Testis (tissue), 2 donors: ENCODE measurements at regions not wholly inside any gene's neighbourhood (a gene's known extent, or its start where the extent isn't known, plus 50 kb on each side); places are given as distances from the start of the nearest gene placed in this dataset.

Source experiments
- POLR2A ChIP-seq: fragments of 450-650 bp; IDR thresholded peaks from one replicate; pipeline ENCODE4 v1.6.1; 2017; ENCODE audit warnings: antibody characterized with exemption, mild to moderate bottlenecking, moderate library complexity
- TF ChIP-seq, protein P1 (sequence below), 3 experiments: fragments of 450-650 bp in 2 of 3; fragments of 200-600 bp in 1 of 3; sonication (generic) in 1 of 3; IDR thresholded peaks; one replicate each; pipeline ENCODE4 v1.5.1; 2016 to 2019; ENCODE audit warnings: antibody characterized with exemption in 3 of 3, mild to moderate bottlenecking in 2 of 3, moderate library complexity in 1 of 3

DNA sequence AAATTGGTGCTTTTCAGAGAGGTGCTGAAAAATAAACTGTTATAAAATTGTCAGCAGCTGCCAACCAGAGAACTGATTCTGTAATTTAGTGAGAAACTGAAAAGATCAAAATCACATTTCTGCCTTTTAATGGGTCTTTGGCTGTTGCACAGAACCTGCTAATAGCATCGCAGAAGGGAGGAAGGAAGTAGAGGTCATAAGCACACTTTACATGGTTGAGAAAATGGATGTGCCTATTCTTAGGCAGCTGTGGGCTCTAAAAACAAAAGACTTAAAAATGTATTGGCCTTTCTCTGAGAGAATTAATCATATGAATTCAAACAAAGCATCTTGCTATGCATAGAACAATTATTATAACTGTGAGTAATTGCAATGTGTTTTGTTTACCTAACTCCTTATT, 1186.9 kb downstream of the DSC3 start:
- no peak for TF ChIP-seq POLR2A
- TF ChIP-seq, protein P1, sequence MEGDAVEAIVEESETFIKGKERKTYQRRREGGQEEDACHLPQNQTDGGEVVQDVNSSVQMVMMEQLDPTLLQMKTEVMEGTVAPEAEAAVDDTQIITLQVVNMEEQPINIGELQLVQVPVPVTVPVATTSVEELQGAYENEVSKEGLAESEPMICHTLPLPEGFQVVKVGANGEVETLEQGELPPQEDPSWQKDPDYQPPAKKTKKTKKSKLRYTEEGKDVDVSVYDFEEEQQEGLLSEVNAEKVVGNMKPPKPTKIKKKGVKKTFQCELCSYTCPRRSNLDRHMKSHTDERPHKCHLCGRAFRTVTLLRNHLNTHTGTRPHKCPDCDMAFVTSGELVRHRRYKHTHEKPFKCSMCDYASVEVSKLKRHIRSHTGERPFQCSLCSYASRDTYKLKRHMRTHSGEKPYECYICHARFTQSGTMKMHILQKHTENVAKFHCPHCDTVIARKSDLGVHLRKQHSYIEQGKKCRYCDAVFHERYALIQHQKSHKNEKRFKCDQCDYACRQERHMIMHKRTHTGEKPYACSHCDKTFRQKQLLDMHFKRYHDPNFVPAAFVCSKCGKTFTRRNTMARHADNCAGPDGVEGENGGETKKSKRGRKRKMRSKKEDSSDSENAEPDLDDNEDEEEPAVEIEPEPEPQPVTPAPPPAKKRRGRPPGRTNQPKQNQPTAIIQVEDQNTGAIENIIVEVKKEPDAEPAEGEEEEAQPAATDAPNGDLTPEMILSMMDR (IDR thresholded peaks at IDR 0.05), result no peak
